CD14-positive monocyte (primary cell): ENCODE measurements at regions not wholly inside any gene's neighbourhood (a gene's known extent, or its start where the extent isn't known, plus 50 kb on each side); places are given as distances from the start of the nearest gene placed in this dataset.

Source experiments
- DNase-seq, 3 donors: peaks; one replicate each; pipeline ENCODE4 v3.0.0-alpha.2; 2011 to 2022
- H2AFZ ChIP-seq: 2 replicates; pipeline ENCODE4 v1.6.0; 2012; ENCODE audit warnings: mild to moderate bottlenecking, low read depth, low read length, inconsistent platforms; ENCODE audit not compliant: insufficient read depth, poor library complexity, severe bottlenecking
- H3K27ac ChIP-seq, 2 donors: 1 replicate in 1 of 2; 2 replicates in 1 of 2; pipeline ENCODE4 v1.5.1; 2012 to 2013; ENCODE audit warnings: low read length in 2 of 2, control low read depth in 1 of 2, inconsistent platforms in 1 of 2, low read depth in 1 of 2, mild to moderate bottlenecking in 1 of 2
- H3K27me3 ChIP-seq, 2 donors: one replicate each; pipeline versions ENCODE4 v1.6.0 to v1.6.1; 2011 to 2013; ENCODE audit warnings: low read length in 2 of 2; ENCODE audit not compliant: control insufficient read depth in 2 of 2, insufficient read depth in 2 of 2
- H3K36me3 ChIP-seq, 2 donors: replicated peaks in 1 of 2; 1 replicate in 1 of 2; 2 replicates in 1 of 2; pipeline versions ENCODE4 v1.5.1 to v1.6.1; 2012 to 2013; ENCODE audit warnings: low read length in 2 of 2, control low read depth in 1 of 2, inconsistent platforms in 1 of 2, mild to moderate bottlenecking in 1 of 2; ENCODE audit not compliant: insufficient read depth in 2 of 2, control insufficient read depth in 1 of 2
- H3K4me1 ChIP-seq, 2 donors: 1 replicate in 1 of 2; 2 replicates in 1 of 2; pipeline versions ENCODE4 v1.5.1 to v1.6.1; 2012 to 2013; ENCODE audit warnings: low read length in 2 of 2, control low read depth in 1 of 2, inconsistent platforms in 1 of 2, mild to moderate bottlenecking in 1 of 2, moderate library complexity in 1 of 2; ENCODE audit not compliant: insufficient read depth in 2 of 2, control insufficient read depth in 1 of 2
- H3K4me2 ChIP-seq: replicated peaks from 2 replicates; pipeline ENCODE3; 2012; ENCODE audit warnings: low read length, moderate library complexity, mild to moderate bottlenecking; ENCODE audit not compliant: poor library complexity, severe bottlenecking; ENCODE audit errors: extremely low read depth
- H3K4me3 ChIP-seq, 3 experiments: fragments of 200-600 bp in 1 of 3; sonication (generic) in 1 of 3; replicated peaks in 1 of 3; 1 replicate in 2 of 3; 2 replicates in 1 of 3; pipeline ENCODE4 v1.5.1; 2011 to 2013; ENCODE audit warnings: low read length in 3 of 3, mild to moderate bottlenecking in 3 of 3, control low read depth in 2 of 3, low read depth in 2 of 3, inconsistent platforms in 1 of 3, moderate library complexity in 1 of 3
- H3K79me2 ChIP-seq: 2 replicates; pipeline ENCODE4 v1.6.0; 2012; ENCODE audit warnings: mild to moderate bottlenecking, control low read depth, inconsistent platforms, low read length, moderate library complexity; ENCODE audit not compliant: insufficient read depth
- H3K9ac ChIP-seq: 2 replicates; pipeline ENCODE4 v1.6.0; 2017; ENCODE audit warnings: low read length, mild to moderate bottlenecking; ENCODE audit not compliant: insufficient read depth, poor library complexity, severe bottlenecking
- H3K9me3 ChIP-seq, 2 donors: replicated peaks in 1 of 2; 1 replicate in 1 of 2; 2 replicates in 1 of 2; pipeline versions ENCODE4 v1.5.1 to v1.6.1; 2012 to 2013; ENCODE audit warnings: low read length in 2 of 2, control low read depth in 1 of 2; ENCODE audit not compliant: control insufficient read depth in 1 of 2, insufficient read depth in 1 of 2
- H4K20me1 ChIP-seq: 2 replicates; pipeline ENCODE4 v1.6.0; 2012; ENCODE audit warnings: mild to moderate bottlenecking, low read length, control low read depth, moderate library complexity; ENCODE audit not compliant: insufficient read depth
- H3K27ac Mint-ChIP-seq, 7 donors: one replicate each; pipeline ENCODE4 v1.8.0; 2020; ENCODE audit warnings: mild to moderate bottlenecking in 7 of 7, mixed read lengths in 7 of 7, moderate library complexity in 6 of 7, inconsistent platforms in 2 of 7
- H3K27me3 Mint-ChIP-seq, 3 donors: one replicate each; pipeline ENCODE4 v1.8.0; 2021 to 2022; ENCODE audit warnings: low read depth in 3 of 3, mild to moderate bottlenecking in 3 of 3, mixed read lengths in 3 of 3, moderate library complexity in 3 of 3, inconsistent platforms in 1 of 3
- H3K36me3 Mint-ChIP-seq, 2 donors: one replicate each; pipeline ENCODE4 v1.8.0; 2020; ENCODE audit warnings: mixed read lengths in 2 of 2, inconsistent platforms in 1 of 2, mild to moderate bottlenecking in 1 of 2
- H3K4me1 Mint-ChIP-seq: one replicate; pipeline ENCODE4 v1.8.0; 2020; ENCODE audit warnings: mild to moderate bottlenecking, mixed read lengths
- H3K4me3 Mint-ChIP-seq, 2 donors: one replicate each; pipeline ENCODE4 v1.8.0; 2020; ENCODE audit warnings: mild to moderate bottlenecking in 2 of 2, mixed read lengths in 2 of 2, moderate library complexity in 1 of 2
- H3K9me3 Mint-ChIP-seq, 7 donors: one replicate each; pipeline ENCODE4 v1.8.0; 2020 to 2022; ENCODE audit warnings: mixed read lengths in 7 of 7, mild to moderate bottlenecking in 6 of 7, moderate library complexity in 6 of 7, inconsistent platforms in 2 of 7
- WGBS: methylation state at CpG from one replicate; pipeline ENCODE4 v1.1.5; 2013; ENCODE audit warnings: missing lambda C conversion rate; ENCODE audit not compliant: insufficient coverage; 5-methylcytosine and 5-hydroxymethylcytosine counted together
- intact Hi-C, 2 donors: fragments of 100-400 bp; cut with micrococcal nuclease; formaldehyde crosslinking; loops; one replicate each; pipeline versions ENCODE4 v1.15.0 to v1.15.1; 2023
- TF ChIP-seq, protein P1 (sequence below): fragments of 200-600 bp; IDR thresholded peaks from one replicate; pipeline ENCODE4 v1.8.0; 2022; ENCODE audit warnings: antibody characterized with exemption, mild to moderate bottlenecking

DNA sequence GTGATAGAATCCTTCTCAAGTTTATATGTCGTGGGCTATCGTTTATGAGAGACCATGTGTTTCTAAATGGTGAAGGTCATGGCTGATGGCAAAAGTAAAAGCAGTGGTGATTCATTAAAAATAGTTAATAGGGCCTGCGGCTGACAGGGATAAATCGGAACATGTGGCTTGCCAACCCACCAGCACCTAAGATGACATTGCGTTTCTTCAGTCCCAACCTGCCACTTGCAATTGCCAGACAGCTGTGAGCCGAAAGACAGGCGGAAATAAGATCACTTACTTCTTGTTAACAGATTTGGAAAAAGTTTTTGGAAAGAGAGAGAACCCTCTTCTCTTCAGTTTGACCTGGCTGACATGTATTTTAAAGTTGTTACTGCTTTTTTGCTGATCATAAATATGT is 131.5 kb upstream of the MPPED2 start:
- no peak overlapping the region for H3K4me3 ChIP-seq
- Mint-ChIP-seq H3K9me3 (peaks cover 0 to 5% (median 2%) of the 10 kb centered on the region in 7 donors), H3K4me1 (no peaks in the 10 kb centered on the region), H3K36me3 (no peaks in the 10 kb centered on the region), H3K27ac (no peak overlapping the region), H3K27me3 (peaks cover 0 to 2% (median 0%) of the 10 kb centered on the region in 3 donors), H3K4me3 (no peak overlapping the region)
- H3K4me1 ChIP-seq, result no peaks in the 10 kb centered on the region
- no peaks in the 10 kb centered on the region for H3K9me3 ChIP-seq
- no peaks in the 10 kb centered on the region for H4K20me1 ChIP-seq
- no peak overlapping the region for H3K9ac ChIP-seq
- H3K27me3 ChIP-seq, result no peaks in the 10 kb centered on the region
- no peak for DNase-seq
- WGBS, result 100% methylated on average over 1 of the region's 7 CpGs
- no peaks in the 10 kb centered on the region for H3K79me2 ChIP-seq
- H2AFZ ChIP-seq, result no peak overlapping the region
- intact Hi-C loops, result no loop called here
- no peak overlapping the region for H3K27ac ChIP-seq
- H3K4me2 ChIP-seq, result no peak overlapping the region
- H3K36me3 ChIP-seq, result no peaks in the 10 kb centered on the region
- TF ChIP-seq, protein P1, sequence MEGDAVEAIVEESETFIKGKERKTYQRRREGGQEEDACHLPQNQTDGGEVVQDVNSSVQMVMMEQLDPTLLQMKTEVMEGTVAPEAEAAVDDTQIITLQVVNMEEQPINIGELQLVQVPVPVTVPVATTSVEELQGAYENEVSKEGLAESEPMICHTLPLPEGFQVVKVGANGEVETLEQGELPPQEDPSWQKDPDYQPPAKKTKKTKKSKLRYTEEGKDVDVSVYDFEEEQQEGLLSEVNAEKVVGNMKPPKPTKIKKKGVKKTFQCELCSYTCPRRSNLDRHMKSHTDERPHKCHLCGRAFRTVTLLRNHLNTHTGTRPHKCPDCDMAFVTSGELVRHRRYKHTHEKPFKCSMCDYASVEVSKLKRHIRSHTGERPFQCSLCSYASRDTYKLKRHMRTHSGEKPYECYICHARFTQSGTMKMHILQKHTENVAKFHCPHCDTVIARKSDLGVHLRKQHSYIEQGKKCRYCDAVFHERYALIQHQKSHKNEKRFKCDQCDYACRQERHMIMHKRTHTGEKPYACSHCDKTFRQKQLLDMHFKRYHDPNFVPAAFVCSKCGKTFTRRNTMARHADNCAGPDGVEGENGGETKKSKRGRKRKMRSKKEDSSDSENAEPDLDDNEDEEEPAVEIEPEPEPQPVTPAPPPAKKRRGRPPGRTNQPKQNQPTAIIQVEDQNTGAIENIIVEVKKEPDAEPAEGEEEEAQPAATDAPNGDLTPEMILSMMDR, result no peak

DNA sequence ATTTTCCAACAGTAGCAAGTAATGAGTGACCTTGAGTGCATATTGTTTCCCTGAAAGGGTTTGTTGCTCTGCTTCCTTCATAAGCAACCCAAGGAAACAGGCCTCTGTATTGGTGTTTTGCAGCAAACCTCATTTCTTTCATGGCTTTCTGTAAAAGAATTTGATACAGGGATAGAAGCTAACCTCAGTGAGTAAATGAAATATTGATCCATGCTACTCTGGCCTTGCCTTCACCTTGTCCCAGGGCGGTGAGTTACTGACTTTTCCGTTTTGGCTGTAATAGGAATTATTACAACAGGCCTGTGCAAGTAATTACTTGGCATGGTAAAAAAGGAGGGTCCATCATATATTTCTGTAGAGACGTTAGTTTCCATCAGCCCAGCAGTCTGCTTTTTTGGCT is 130.9 kb upstream of the MPPED2 start:
- no peak for DNase-seq
- H3K27me3 Mint-ChIP-seq, result peaks cover 0 to 2% (median 0%) of the 10 kb centered on the region in 3 donors
- H4K20me1 ChIP-seq, result no peaks in the 10 kb centered on the region
- WGBS, result no CpG with 5 or more reads among the region's 3 CpGs
- no peaks in the 10 kb centered on the region for H3K4me1 ChIP-seq
- no peak overlapping the region for H3K27ac Mint-ChIP-seq
- no peak overlapping the region for H3K4me2 ChIP-seq
- H3K4me3 ChIP-seq, result no peak overlapping the region
- no peaks in the 10 kb centered on the region for H3K4me1 Mint-ChIP-seq
- no peaks in the 10 kb centered on the region for H3K9me3 ChIP-seq
- no peak overlapping the region for H3K27ac ChIP-seq
- intact Hi-C loops, result no loop called here
- TF ChIP-seq, protein P1, result no peak
- peaks cover 0 to 6% (median 2%) of the 10 kb centered on the region in 7 donors for H3K9me3 Mint-ChIP-seq
- H3K4me3 Mint-ChIP-seq, result no peak overlapping the region
- no peak overlapping the region for H2AFZ ChIP-seq
- H3K36me3 ChIP-seq, result no peaks in the 10 kb centered on the region
- no peak overlapping the region for H3K9ac ChIP-seq
- H3K27me3 ChIP-seq, result no peaks in the 10 kb centered on the region
- H3K79me2 ChIP-seq, result no peaks in the 10 kb centered on the region
- no peaks in the 10 kb centered on the region for H3K36me3 Mint-ChIP-seq
